Gastroesophageal sphincter (tissue), 4 donors: ENCODE measurements at regions not wholly inside any gene's neighbourhood (a gene's known extent, or its start where the extent isn't known, plus 50 kb on each side); places are given as distances from the start of the nearest gene placed in this dataset.
"Not testable (repeated sequence)": the region's sequence is repeated elsewhere in the genome, so short reads cannot be mapped to it uniquely, and the experiment has no call there.

Source experiments
- ATAC-seq: fragments of 150-250 bp; one replicate; pipeline ENCODE4 v1.9.1; 2016; ENCODE audit warnings: mild to moderate bottlenecking, moderate library complexity
- H3K27ac ChIP-seq, 4 donors: fragments of 200-600 bp; sonication (generic) in 3 of 4; 1 replicate in 3 of 4; 2 replicates in 1 of 4; pipeline ENCODE4 v1.5.1; 2016 to 2019
- H3K27me3 ChIP-seq: fragments of 200-600 bp; sonication (generic); one replicate; pipeline ENCODE4 v1.5.1; 2019
- H3K36me3 ChIP-seq, 2 donors: fragments of 200-600 bp; sonication (generic); one replicate each; pipeline ENCODE4 v1.5.1; 2019; ENCODE audit warnings: control low read depth in 1 of 2
- H3K4me1 ChIP-seq, 3 donors: fragments of 200-600 bp; sonication (generic); 1 replicate in 2 of 3; 2 replicates in 1 of 3; pipeline ENCODE4 v1.5.1; 2016 to 2019; ENCODE audit warnings: control low read depth in 2 of 3
- H3K4me3 ChIP-seq, 2 donors: fragments of 200-600 bp; sonication (generic); one replicate each; pipeline ENCODE4 v1.5.1; 2019; ENCODE audit warnings: mild to moderate bottlenecking in 1 of 2, moderate library complexity in 1 of 2
- H3K9me3 ChIP-seq, 3 donors: fragments of 200-600 bp; sonication (generic); one replicate each; pipeline ENCODE4 v1.5.1; 2017 to 2019; ENCODE audit warnings: control low read depth in 2 of 3
- EP300 ChIP-seq: sonication (generic); formaldehyde crosslinking; IDR thresholded peaks from one replicate; pipeline ENCODE4 v1.6.1; 2017; ENCODE audit warnings: antibody characterized with exemption, mild to moderate bottlenecking
- POLR2A ChIP-seq, 2 donors: fragments of 450-650 bp; IDR thresholded peaks; one replicate each; pipeline ENCODE4 v1.6.1; 2017; ENCODE audit warnings: antibody characterized with exemption in 2 of 2, mild to moderate bottlenecking in 2 of 2, moderate library complexity in 1 of 2
- POLR2AphosphoS5 ChIP-seq: sonication (generic); formaldehyde crosslinking; IDR thresholded peaks from one replicate; pipeline ENCODE4 v1.6.1; 2017; ENCODE audit warnings: antibody characterized with exemption
- WGBS, 2 donors: methylation state at CpG; one replicate each; pipeline ENCODE4 v1.1.5; 2018; ENCODE audit warnings: low coverage in 1 of 2; 5-methylcytosine and 5-hydroxymethylcytosine counted together
- TF ChIP-seq, protein P1 (sequence below), 4 experiments: fragments of 200-600 bp in 2 of 4; fragments of 450-650 bp in 2 of 4; sonication (generic) in 1 of 4; IDR thresholded peaks; one replicate each; pipeline ENCODE4 v1.5.1; 2017 to 2019; ENCODE audit warnings: antibody characterized with exemption in 4 of 4, mild to moderate bottlenecking in 2 of 4, moderate library complexity in 2 of 4

DNA sequence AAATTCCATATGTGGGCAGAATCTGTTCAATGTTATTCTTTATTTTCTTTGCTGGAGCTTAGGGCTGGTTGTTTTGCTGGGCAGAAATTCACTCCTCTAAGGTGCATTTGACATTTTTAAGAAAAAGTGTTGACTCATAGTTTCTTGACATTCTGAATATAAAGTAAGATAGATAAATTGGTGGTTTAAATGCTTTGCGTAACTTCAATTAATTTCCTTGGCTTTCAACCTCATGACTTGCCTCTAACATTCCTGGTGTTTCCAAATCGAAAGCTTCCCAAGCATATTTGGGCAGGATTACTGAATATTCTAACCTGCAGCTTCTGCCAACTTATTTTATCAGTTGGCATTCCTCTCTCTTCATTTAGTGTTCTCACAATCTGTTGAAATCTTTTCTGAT, 718.7 kb upstream of the ADGRB3 start:
- Histone ChIP-seq H3K4me1 (no peaks in the 10 kb centered on the region), H3K27me3 (no peaks in the 10 kb centered on the region), H3K27ac (no peak overlapping the region), H3K4me3 (no peak overlapping the region), H3K9me3 (no peaks in the 10 kb centered on the region), H3K36me3 (no peaks in the 10 kb centered on the region)
- no peak for ATAC-seq
- TF ChIP-seq POLR2A (IDR thresholded peaks at IDR 0.05): no peak
- no peak for TF ChIP-seq EP300
- no peak for TF ChIP-seq POLR2AphosphoS5
- TF ChIP-seq, protein P1, sequence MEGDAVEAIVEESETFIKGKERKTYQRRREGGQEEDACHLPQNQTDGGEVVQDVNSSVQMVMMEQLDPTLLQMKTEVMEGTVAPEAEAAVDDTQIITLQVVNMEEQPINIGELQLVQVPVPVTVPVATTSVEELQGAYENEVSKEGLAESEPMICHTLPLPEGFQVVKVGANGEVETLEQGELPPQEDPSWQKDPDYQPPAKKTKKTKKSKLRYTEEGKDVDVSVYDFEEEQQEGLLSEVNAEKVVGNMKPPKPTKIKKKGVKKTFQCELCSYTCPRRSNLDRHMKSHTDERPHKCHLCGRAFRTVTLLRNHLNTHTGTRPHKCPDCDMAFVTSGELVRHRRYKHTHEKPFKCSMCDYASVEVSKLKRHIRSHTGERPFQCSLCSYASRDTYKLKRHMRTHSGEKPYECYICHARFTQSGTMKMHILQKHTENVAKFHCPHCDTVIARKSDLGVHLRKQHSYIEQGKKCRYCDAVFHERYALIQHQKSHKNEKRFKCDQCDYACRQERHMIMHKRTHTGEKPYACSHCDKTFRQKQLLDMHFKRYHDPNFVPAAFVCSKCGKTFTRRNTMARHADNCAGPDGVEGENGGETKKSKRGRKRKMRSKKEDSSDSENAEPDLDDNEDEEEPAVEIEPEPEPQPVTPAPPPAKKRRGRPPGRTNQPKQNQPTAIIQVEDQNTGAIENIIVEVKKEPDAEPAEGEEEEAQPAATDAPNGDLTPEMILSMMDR (IDR thresholded peaks at IDR 0.05): no peak
- WGBS, 2 donors: 54 to 75% methylated on average over 2 of the region's 2 CpGs

DNA sequence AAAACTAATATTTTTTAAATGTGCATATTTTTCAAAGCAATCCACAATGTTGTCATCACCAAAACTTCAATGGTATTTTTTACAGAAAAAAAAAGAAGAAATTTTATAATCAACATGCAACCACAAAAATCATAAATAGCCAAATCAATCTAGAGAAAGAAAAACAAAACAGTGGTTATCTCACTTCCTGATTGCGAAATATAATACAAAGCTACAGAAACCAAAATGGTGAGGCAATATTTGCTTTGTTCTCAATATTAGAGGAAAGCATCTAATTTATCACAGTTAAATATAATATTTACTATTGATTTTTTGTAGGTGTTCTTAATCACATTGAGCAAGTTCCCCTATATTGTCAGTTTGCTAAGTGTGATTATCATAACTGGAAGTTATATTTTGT, 720.7 kb upstream of the ADGRB3 start:
- H3K27me3 ChIP-seq: no peaks in the 10 kb centered on the region
- no peak overlapping the region for H3K27ac ChIP-seq
- ATAC-seq: no peak
- no peaks in the 10 kb centered on the region for H3K9me3 ChIP-seq
- H3K36me3 ChIP-seq: no peaks in the 10 kb centered on the region
- no peak overlapping the region for H3K4me3 ChIP-seq
- TF ChIP-seq POLR2AphosphoS5 (no peak), POLR2A (IDR thresholded peaks at IDR 0.05) (no peak), EP300 (no peak)
- TF ChIP-seq, protein P1 (IDR thresholded peaks at IDR 0.05): no peak
- 26 to 27% methylated on average over 1 of the region's 1 CpG for WGBS, 2 donors
- no peaks in the 10 kb centered on the region for H3K4me1 ChIP-seq

DNA sequence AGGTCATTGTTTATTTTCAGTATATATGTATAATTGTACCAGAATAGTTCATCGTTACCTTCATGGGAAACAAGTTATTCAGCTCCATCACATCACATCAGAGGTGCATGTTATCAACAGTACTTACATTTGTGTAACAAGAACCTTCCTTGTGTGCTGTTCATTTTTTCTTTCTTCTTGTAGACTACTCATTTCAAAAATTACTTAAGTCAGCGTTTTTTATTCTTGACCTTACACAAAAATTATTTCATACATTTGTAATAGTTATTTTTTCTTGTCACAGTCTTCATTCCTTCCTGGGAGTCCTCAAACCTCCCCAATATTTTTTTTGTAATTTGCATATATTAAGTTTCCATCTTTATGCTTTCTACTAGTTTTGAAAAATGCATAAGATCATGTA, 725.7 kb upstream of the ADGRB3 start:
- no peak overlapping the region for H3K4me3 ChIP-seq
- TF ChIP-seq EP300 (no peak), POLR2A (IDR thresholded peaks at IDR 0.05) (no peak), POLR2AphosphoS5 (no peak)
- TF ChIP-seq, protein P1 (IDR thresholded peaks at IDR 0.05): no peak

DNA sequence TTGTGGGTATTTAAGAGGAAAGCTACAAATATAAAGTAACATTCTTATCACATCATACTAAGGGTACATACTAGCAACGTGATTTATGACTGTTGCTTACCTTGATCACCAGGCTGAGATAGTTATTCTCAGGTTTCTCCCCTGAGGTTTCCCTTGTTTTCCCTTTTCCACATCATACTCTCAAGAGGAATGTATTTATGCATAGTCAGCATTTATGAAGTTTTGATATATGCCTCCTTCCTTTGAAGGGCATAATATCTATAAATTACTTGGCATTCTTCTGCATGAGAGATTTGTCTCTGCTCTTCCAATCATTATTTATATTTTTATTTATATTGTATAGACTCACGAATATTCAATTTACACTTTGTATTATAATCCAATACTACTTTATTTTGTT, 726.7 kb upstream of the ADGRB3 start:
- no peaks in the 10 kb centered on the region for H3K4me1 ChIP-seq
- TF ChIP-seq EP300 (no peak), POLR2AphosphoS5 (no peak), POLR2A (IDR thresholded peaks at IDR 0.05) (no peak)
- TF ChIP-seq, protein P1 (IDR thresholded peaks at IDR 0.05): no peak
- WGBS, 2 donors: 63 to 65% methylated on average over 1 to 2 of the region's 2 CpGs
- no peaks in the 10 kb centered on the region for H3K27me3 ChIP-seq
- no peak for ATAC-seq
- no peaks in the 10 kb centered on the region for H3K36me3 ChIP-seq
- no peaks in the 10 kb centered on the region for H3K9me3 ChIP-seq
- H3K4me3 ChIP-seq: no peak overlapping the region
- no peak overlapping the region for H3K27ac ChIP-seq

More for the DNA sequence above, 725.7 kb upstream of the ADGRB3 start:
- Histone ChIP-seq H3K27me3 (no peaks in the 10 kb centered on the region), H3K4me1 (no peaks in the 10 kb centered on the region), H3K9me3 (no peaks in the 10 kb centered on the region), H3K27ac (no peak overlapping the region), H3K36me3 (no peaks in the 10 kb centered on the region)
- 79 to 80% methylated on average over 2 of the region's 2 CpGs for WGBS, 2 donors
- no peak for ATAC-seq

DNA sequence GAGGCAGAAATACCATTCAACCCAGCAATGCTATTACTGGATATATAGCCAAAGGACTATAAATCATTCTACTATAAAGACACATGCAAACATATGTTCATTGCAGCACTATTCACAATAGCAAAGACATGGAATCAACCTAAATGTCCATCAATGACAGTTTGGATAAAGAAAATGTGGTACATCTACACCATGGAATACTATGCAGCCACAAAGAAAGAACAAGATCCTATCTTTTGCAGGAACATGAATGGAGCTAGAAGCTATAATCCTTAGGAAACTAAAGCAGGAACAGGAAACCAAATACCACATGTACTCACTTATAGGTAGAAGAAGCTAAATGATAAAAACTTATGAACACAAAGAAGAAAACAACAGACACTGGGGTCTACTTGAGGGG, 730.3 kb upstream of the ADGRB3 start:
- not testable (repeated sequence) for H3K36me3 ChIP-seq, H3K27ac ChIP-seq, H3K4me3 ChIP-seq, H3K4me1 ChIP-seq, H3K9me3 ChIP-seq, ATAC-seq, H3K27me3 ChIP-seq

DNA sequence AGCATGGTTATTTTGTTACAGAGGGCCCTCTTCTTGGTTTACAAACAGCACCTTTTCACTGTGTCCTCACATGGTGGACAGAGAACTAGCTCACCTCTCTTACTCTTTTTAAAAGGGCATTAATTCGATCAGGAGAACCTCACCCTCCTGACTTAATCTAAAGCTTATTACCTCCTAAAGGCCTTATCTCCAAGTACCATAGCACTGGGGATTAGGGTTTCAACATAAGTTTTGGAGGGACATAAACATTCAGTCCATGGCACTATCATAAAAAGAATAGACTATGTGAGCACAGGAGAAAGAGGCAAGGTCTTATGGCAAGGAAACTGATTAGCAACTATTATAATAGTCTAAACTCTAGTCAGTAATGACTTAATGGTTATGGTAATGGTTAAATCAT, 736.2 kb upstream of the ADGRB3 start:
- H3K4me3 ChIP-seq: no peak overlapping the region
- H3K27ac ChIP-seq: no peak overlapping the region
- no peaks in the 10 kb centered on the region for H3K4me1 ChIP-seq
- H3K27me3 ChIP-seq: no peaks in the 10 kb centered on the region
- WGBS, 2 donors: 42 to 75% methylated on average over 1 of the region's 1 CpG
- TF ChIP-seq EP300 (no peak), POLR2A (IDR thresholded peaks at IDR 0.05) (no peak), POLR2AphosphoS5 (no peak)
- TF ChIP-seq, protein P1 (IDR thresholded peaks at IDR 0.05): no peak
- H3K9me3 ChIP-seq: no peaks in the 10 kb centered on the region
- no peaks in the 10 kb centered on the region for H3K36me3 ChIP-seq
- ATAC-seq: no peak
